Karpas-422 (cell line): ENCODE measurements at regions not wholly inside any gene's neighbourhood (a gene's known extent, or its start where the extent isn't known, plus 50 kb on each side); places are given as distances from the start of the nearest gene placed in this dataset.

Experiments used
- DNase-seq: peaks from one replicate; pipeline ENCODE4 v3.0.0-alpha.2; 2015
- H2AFZ ChIP-seq: fragments of 200-600 bp; sonication (generic); 2 replicates; pipeline ENCODE4 v1.6.1; 2014; ENCODE audit warnings: antibody characterized with exemption, low read length, mixed read lengths
- H3K27ac ChIP-seq: fragments of 200-600 bp; sonication (generic); 2 replicates; pipeline ENCODE4 v1.5.1; 2014; ENCODE audit warnings: mild to moderate bottlenecking, low read length, moderate library complexity
- H3K27me3 ChIP-seq: fragments of 200-600 bp; sonication (generic); 2 replicates; pipeline ENCODE4 v1.6.1; 2014; ENCODE audit warnings: low read length, mixed read lengths
- H3K36me3 ChIP-seq: fragments of 200-600 bp; sonication (generic); 2 replicates; pipeline ENCODE4 v1.6.1; 2014; ENCODE audit warnings: low read length, mixed read lengths; ENCODE audit not compliant: insufficient read depth
- H3K4me1 ChIP-seq: fragments of 200-600 bp; sonication (generic); 2 replicates; pipeline ENCODE4 v1.6.1; 2014; ENCODE audit warnings: mild to moderate bottlenecking, low read length, mixed read lengths
- H3K4me2 ChIP-seq: fragments of 200-600 bp; sonication (generic); 2 replicates; pipeline ENCODE4 v1.6.1; 2014; ENCODE audit warnings: low read length, low read depth, mild to moderate bottlenecking; ENCODE audit not compliant: poor library complexity, severe bottlenecking
- H3K4me3 ChIP-seq: fragments of 200-600 bp; sonication (generic); 2 replicates; pipeline ENCODE4 v1.5.1; 2014; ENCODE audit warnings: mild to moderate bottlenecking, antibody characterized with exemption, low read length, mixed read lengths
- H3K79me2 ChIP-seq: fragments of 200-600 bp; sonication (generic); 2 replicates; pipeline ENCODE4 v1.6.1; 2014; ENCODE audit warnings: mild to moderate bottlenecking, low read length, mixed read lengths
- H3K9ac ChIP-seq: fragments of 200-600 bp; sonication (generic); 2 replicates; pipeline ENCODE4 v1.6.0; 2014; ENCODE audit warnings: low read length
- H3K9me2 ChIP-seq: fragments of 200-600 bp; sonication (generic), shearing (Covaris generic); replicated peaks from 2 replicates; pipeline ENCODE4 v1.6.0; 2014; ENCODE audit warnings: mild to moderate bottlenecking, low read length, moderate library complexity; ENCODE audit not compliant: insufficient read depth
- H3K9me3 ChIP-seq: fragments of 300-700, 200-600 bp; sonication (generic); 2 replicates; pipeline ENCODE4 v1.6.1; 2014; ENCODE audit warnings: low read length, mixed read lengths
- H4K20me1 ChIP-seq: fragments of 200-600 bp; sonication (generic); 2 replicates; pipeline ENCODE4 v1.6.1; 2014; ENCODE audit warnings: mild to moderate bottlenecking, antibody characterized with exemption, low read length, low read depth; ENCODE audit not compliant: insufficient read depth

- Histone ChIP-seq H3K4me1 (no peaks in the 10 kb centered on the region), H3K79me2 (no peaks in the 10 kb centered on the region), H3K27me3 (no peaks in the 10 kb centered on the region), H4K20me1 (no peaks in the 10 kb centered on the region), H2AFZ (0 out of 2 replicates have a peak overlapping the region, but pooled peaks have one; percentile 9), H3K4me3 (no peak overlapping the region), H3K9me2 (no peaks in the 10 kb centered on the region), H3K27ac (no peak overlapping the region), H3K4me2 (no peak overlapping the region), H3K36me3 (no peaks in the 10 kb centered on the region), H3K9ac (no peak overlapping the region), H3K9me3 (peaks cover 3% of the 10 kb centered on the region; the same call in 1 of the 2 replicates)
- DNase-seq: no peak
Measured at GRCh38 chr14:43938588-43939281, 568.3 kb downstream of the FSCB start.

GRCh38 chr14:43937001-43937400 lies 570.1 kb downstream of the FSCB start:
- Histone ChIP-seq H3K27me3 (no peaks in the 10 kb centered on the region), H3K9ac (no peak overlapping the region), H3K9me3 (peaks cover 3% of the 10 kb centered on the region; the same call in 1 of the 2 replicates), H4K20me1 (no peaks in the 10 kb centered on the region), H3K79me2 (no peaks in the 10 kb centered on the region), H3K4me2 (no peak overlapping the region), H3K4me3 (no peak overlapping the region), H3K4me1 (no peaks in the 10 kb centered on the region), H3K9me2 (no peaks in the 10 kb centered on the region), H3K27ac (no peak overlapping the region), H3K36me3 (no peaks in the 10 kb centered on the region), H2AFZ (no peak overlapping the region)
- no peak for DNase-seq

- Histone ChIP-seq H3K4me1 (no peaks in the 10 kb centered on the region), H3K9me3 (peaks cover 3% of the 10 kb centered on the region; the same call in 1 of the 2 replicates), H2AFZ (no peak overlapping the region), H3K9me2 (no peaks in the 10 kb centered on the region), H3K36me3 (no peaks in the 10 kb centered on the region), H3K27me3 (no peaks in the 10 kb centered on the region), H3K27ac (no peak overlapping the region), H3K4me2 (no peak overlapping the region), H3K9ac (no peak overlapping the region), H3K79me2 (no peaks in the 10 kb centered on the region), H3K4me3 (no peak overlapping the region), H4K20me1 (no peaks in the 10 kb centered on the region)
- DNase-seq: no peak
Measured at GRCh38 chr14:43934102-43934501, 573.0 kb downstream of the FSCB start.

DNA sequence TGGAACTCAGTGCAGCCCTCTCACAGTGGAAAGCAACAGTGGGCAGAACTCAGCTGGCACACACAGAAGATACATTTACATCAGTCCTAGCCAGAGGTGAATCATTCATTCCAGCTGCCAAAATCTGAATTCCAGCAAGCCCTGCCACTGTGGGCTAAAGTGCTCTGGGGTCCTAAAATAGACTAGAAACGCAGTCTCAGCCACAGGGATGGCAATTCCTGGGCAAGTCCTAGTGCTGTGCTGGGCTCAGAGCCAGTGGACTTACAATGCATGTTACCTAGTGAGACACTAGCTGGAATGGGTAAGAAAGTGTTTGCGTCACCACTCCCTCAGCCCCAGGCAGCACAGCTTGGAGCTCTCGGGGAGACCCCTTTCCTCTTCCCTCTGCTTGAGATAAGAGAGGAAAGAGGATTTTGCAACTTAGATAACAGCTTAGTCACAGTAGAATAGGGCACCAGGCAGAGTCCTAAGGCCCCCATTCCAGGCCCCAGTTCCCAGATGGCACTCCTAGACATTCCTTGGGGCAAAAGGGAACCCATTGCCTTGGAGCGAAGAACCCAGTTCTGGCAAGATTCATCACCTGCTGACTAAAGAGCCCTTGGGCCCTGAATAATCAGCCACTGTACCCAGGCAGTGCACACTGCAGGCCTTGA lies 592.9 kb downstream of the FSCB start:
- H3K4me2 ChIP-seq: no peak overlapping the region

GRCh38 chr14:43903209-43903608 lies 603.9 kb downstream of the FSCB start:
- Histone ChIP-seq H3K4me1 (peaks cover 17% of the 10 kb centered on the region), H3K36me3 (no peaks in the 10 kb centered on the region), H3K79me2 (no peaks in the 10 kb centered on the region), H3K9ac (no peak overlapping the region), H3K9me3 (no peaks in the 10 kb centered on the region), H2AFZ (peak overlapping the region; percentile 95), H3K27me3 (no peaks in the 10 kb centered on the region), H3K4me2 (no peak overlapping the region), H3K4me3 (no peak overlapping the region), H3K9me2 (no peaks in the 10 kb centered on the region), H4K20me1 (no peaks in the 10 kb centered on the region), H3K27ac (no peak overlapping the region)
- DNase-seq: no peak

More for the DNA sequence above, 592.9 kb downstream of the FSCB start:
- Histone ChIP-seq H4K20me1 (no peaks in the 10 kb centered on the region), H3K4me3 (no peak overlapping the region), H3K9me2 (no peaks in the 10 kb centered on the region), H3K4me1 (peaks cover 5% of the 10 kb centered on the region), H3K9ac (no peak overlapping the region), H3K27ac (no peak overlapping the region), H3K27me3 (no peaks in the 10 kb centered on the region), H3K79me2 (no peaks in the 10 kb centered on the region), H3K9me3 (peaks cover 8% of the 10 kb centered on the region), H2AFZ (peak overlapping the region; percentile 37; the same call in 1 of the 2 replicates), H3K36me3 (no peaks in the 10 kb centered on the region)
- DNase-seq: no peak

DNA sequence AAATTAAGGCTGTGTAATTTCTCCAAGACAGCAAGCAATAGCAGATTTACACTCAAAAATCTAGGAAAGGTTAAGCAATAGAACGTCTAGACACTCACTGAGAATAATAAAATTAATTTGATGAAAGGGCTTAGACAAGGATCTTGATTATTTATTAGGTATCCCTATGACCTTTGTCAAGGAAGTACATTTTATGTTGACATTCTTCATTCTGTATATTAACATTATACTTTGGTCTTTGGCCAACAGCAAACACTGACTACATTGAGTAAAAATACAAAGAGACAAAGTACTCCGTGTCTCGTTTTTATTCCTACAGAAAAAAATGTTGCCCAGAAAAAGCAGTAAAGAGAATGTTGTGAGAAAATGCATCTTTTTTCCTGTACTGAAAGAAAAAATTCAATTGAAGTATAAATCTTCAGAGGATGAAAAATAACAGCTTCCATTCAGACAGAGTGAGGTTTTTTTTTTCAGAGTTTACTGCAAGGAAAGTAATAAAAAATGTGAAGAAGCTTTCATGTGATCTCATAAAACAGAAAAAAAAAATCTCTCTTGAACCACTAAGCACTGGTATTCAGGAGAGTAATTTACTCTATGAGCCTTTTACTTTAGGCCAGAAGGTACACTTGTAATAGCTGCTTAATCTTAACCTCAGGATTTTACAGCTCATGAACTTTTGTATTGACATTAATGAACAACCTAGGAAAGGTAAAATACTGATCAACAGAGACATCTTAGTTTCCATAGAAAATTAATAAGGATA lies 605.0 kb downstream of the FSCB start:
- H3K27ac ChIP-seq: no peak overlapping the region
- H3K36me3 ChIP-seq: no peaks in the 10 kb centered on the region
- H3K4me1 ChIP-seq: peaks cover 13% of the 10 kb centered on the region
- H3K4me3 ChIP-seq: no peak overlapping the region
- H3K27me3 ChIP-seq: no peaks in the 10 kb centered on the region
- no peaks in the 10 kb centered on the region for H4K20me1 ChIP-seq
- no peaks in the 10 kb centered on the region for H3K79me2 ChIP-seq
- no peaks in the 10 kb centered on the region for H3K9me2 ChIP-seq
- H3K9me3 ChIP-seq: no peaks in the 10 kb centered on the region
- H3K4me2 ChIP-seq: no peak overlapping the region
- no peak for DNase-seq
- H2AFZ ChIP-seq: peak overlapping the region; percentile 95
- no peak overlapping the region for H3K9ac ChIP-seq

GRCh38 chr14:43900173-43900655 lies 606.9 kb downstream of the FSCB start:
- Histone ChIP-seq H3K79me2 (no peaks in the 10 kb centered on the region), H3K27ac (0 out of 2 replicates have a peak overlapping the region, but pooled peaks have one; percentile 6), H3K9me3 (no peaks in the 10 kb centered on the region), H3K4me3 (no peak overlapping the region), H2AFZ (peak overlapping the region; percentile 86), H3K36me3 (no peaks in the 10 kb centered on the region), H3K4me1 (peaks cover 10% of the 10 kb centered on the region), H3K4me2 (peak overlapping the region; percentile 10), H4K20me1 (no peaks in the 10 kb centered on the region), H3K27me3 (no peaks in the 10 kb centered on the region), H3K9me2 (no peaks in the 10 kb centered on the region), H3K9ac (peak overlapping the region; percentile 12; the same call in 1 of the 2 replicates)
- peak; percentile 54 for DNase-seq

GRCh38 chr14:43898687-43899086 lies 608.4 kb downstream of the FSCB start:
- no peaks in the 10 kb centered on the region for H4K20me1 ChIP-seq
- no peaks in the 10 kb centered on the region for H3K27me3 ChIP-seq
- no peak overlapping the region for H3K9ac ChIP-seq
- no peaks in the 10 kb centered on the region for H3K9me2 ChIP-seq
- H3K36me3 ChIP-seq: no peaks in the 10 kb centered on the region
- H3K79me2 ChIP-seq: no peaks in the 10 kb centered on the region
- no peak overlapping the region for H3K4me2 ChIP-seq
- H3K27ac ChIP-seq: no peak overlapping the region
- peak overlapping the region; percentile 51 for H2AFZ ChIP-seq
- no peak overlapping the region for H3K4me3 ChIP-seq
- peaks cover 10% of the 10 kb centered on the region for H3K4me1 ChIP-seq
- no peaks in the 10 kb centered on the region for H3K9me3 ChIP-seq
- DNase-seq: peak; percentile 79
